B cell (primary cell): ENCODE measurements at regions not wholly inside any gene's neighbourhood (a gene's known extent, or its start where the extent isn't known, plus 50 kb on each side); places are given as distances from the start of the nearest gene placed in this dataset.

Experiments
- ATAC-seq: fragments of 200-7000 bp; cut with Tn5 transposase; one replicate; pipeline ENCODE4 v1.10.0; 2021; ENCODE audit warnings: low read depth, mild to moderate bottlenecking, moderate number of reproducible peaks, moderate library complexity
- CTCF ChIA-PET: fragments of 350-600 bp; sonication (Branson Sonifier 250); formaldehyde crosslinking; loops from one replicate; lab custom pipeline; 2021; ENCODE audit warnings: antibody characterized with exemption, inconsistent platforms; lab: Charles Lee
- POLR2A ChIA-PET: fragments of 350-600 bp; sonication (Branson Sonifier 250); formaldehyde crosslinking; loops from one replicate; lab custom pipeline; 2021; ENCODE audit warnings: antibody characterized with exemption; lab: Charles Lee
- DNase-seq: peaks from one replicate; pipeline ENCODE4 v3.0.0; 2013
- H2AFZ ChIP-seq: 2 replicates; pipeline ENCODE4 v1.6.1; 2012; ENCODE audit warnings: mild to moderate bottlenecking, low read depth, low read length; ENCODE audit not compliant: insufficient read depth, poor library complexity, severe bottlenecking
- H3K27ac ChIP-seq, 2 donors: 1 replicate in 1 of 2; 2 replicates in 1 of 2; pipeline ENCODE4 v1.5.1; 2012 to 2013; ENCODE audit warnings: low read length in 2 of 2, mild to moderate bottlenecking in 2 of 2, moderate library complexity in 1 of 2
- H3K27me3 ChIP-seq, 4 experiments: fragments of 200-600 bp in 1 of 4; sonication (generic) in 1 of 4; replicated peaks in 1 of 4; 1 replicate in 2 of 4; 2 replicates in 2 of 4; pipeline versions ENCODE4 v1.6.1 to v1.7.0; 2013 to 2016; ENCODE audit warnings: low read length in 3 of 4, mild to moderate bottlenecking in 2 of 4, mixed read lengths in 1 of 4, moderate library complexity in 1 of 4; ENCODE audit not compliant: insufficient read depth in 4 of 4, control insufficient read depth in 3 of 4; ENCODE audit errors: control extremely low read depth in 1 of 4
- H3K36me3 ChIP-seq, 2 experiments: replicated peaks in 1 of 2; 1 replicate in 1 of 2; 2 replicates in 1 of 2; pipeline versions ENCODE4 v1.6.1 to v1.7.1; 2013; ENCODE audit warnings: low read length in 1 of 2; ENCODE audit not compliant: insufficient read depth in 2 of 2, control insufficient read depth in 1 of 2; ENCODE audit errors: control extremely low read depth in 1 of 2, extremely low read depth in 1 of 2
- H3K4me1 ChIP-seq, 2 donors: fragments of 200-600 bp in 1 of 2; sonication (generic) in 1 of 2; 1 replicate in 1 of 2; 2 replicates in 1 of 2; pipeline versions ENCODE4 v1.5.1 to v1.6.1; 2013 to 2017; ENCODE audit warnings: low read length in 2 of 2; ENCODE audit not compliant: control insufficient read depth in 2 of 2, insufficient read depth in 2 of 2
- H3K4me2 ChIP-seq: replicated peaks from 2 replicates; pipeline ENCODE3; 2012; ENCODE audit warnings: mild to moderate bottlenecking, low read depth, low read length; ENCODE audit not compliant: poor library complexity, severe bottlenecking
- H3K4me3 ChIP-seq, 5 experiments: fragments of 200-600 bp in 1 of 5; sonication (generic) in 1 of 5; 1 replicate in 3 of 5; 2 replicates in 2 of 5; pipeline versions ENCODE4 v1.5.1 to v1.7.0; 2011 to 2016; ENCODE audit warnings: low read length in 4 of 5, mild to moderate bottlenecking in 4 of 5, low read depth in 2 of 5, control low read depth in 1 of 5, moderate library complexity in 1 of 5; ENCODE audit not compliant: insufficient read depth in 1 of 5; ENCODE audit errors: control extremely low read depth in 1 of 5, extremely low read depth in 1 of 5
- H3K79me2 ChIP-seq: fragments of 200-600 bp; sonication (generic); one replicate; pipeline ENCODE4 v1.6.0; 2016; ENCODE audit warnings: low read length; ENCODE audit not compliant: control insufficient read depth, insufficient read depth
- H3K9ac ChIP-seq: fragments of 200-600 bp; sonication (generic); 2 replicates; pipeline ENCODE4 v1.6.1; 2017; ENCODE audit warnings: mild to moderate bottlenecking, low read length, moderate library complexity
- H3K9me3 ChIP-seq, 3 donors: one replicate each; pipeline versions ENCODE4 v1.6.1 to v1.7.1; 2013; ENCODE audit warnings: low read length in 2 of 3; ENCODE audit not compliant: control insufficient read depth in 2 of 3, insufficient read depth in 1 of 3; ENCODE audit errors: control extremely low read depth in 1 of 3
- H4K20me1 ChIP-seq: 2 replicates; pipeline ENCODE4 v1.6.0; 2012; ENCODE audit warnings: mild to moderate bottlenecking, low read length; ENCODE audit not compliant: insufficient read depth, control insufficient read depth, poor library complexity, severe bottlenecking
- H3K27ac Mint-ChIP-seq: one replicate; pipeline ENCODE4 v1.8.0; 2021; ENCODE audit warnings: mixed read lengths
- H3K27me3 Mint-ChIP-seq: one replicate; pipeline ENCODE4 v1.8.0; 2021; ENCODE audit warnings: mixed read lengths
- H3K4me1 Mint-ChIP-seq: one replicate; pipeline ENCODE4 v1.8.0; 2021; ENCODE audit warnings: mixed read lengths
- H3K4me3 Mint-ChIP-seq: one replicate; pipeline ENCODE4 v1.8.0; 2021; ENCODE audit warnings: mixed read lengths
- H3K9me3 Mint-ChIP-seq: one replicate; pipeline ENCODE4 v1.8.0; 2022; ENCODE audit warnings: mixed read lengths; ENCODE audit not compliant: insufficient read depth
- EZH2 ChIP-seq: IDR thresholded peaks from 2 replicates; pipeline ENCODE4 v1.6.1; 2012; ENCODE audit warnings: borderline replicate concordance, low read depth, mild to moderate bottlenecking, moderate library complexity, low read length; ENCODE audit not compliant: insufficient read depth, poor library complexity, severe bottlenecking
- WGBS: methylation state at CpG from one replicate; pipeline ENCODE4 v1.1.5; 2013; ENCODE audit warnings: missing lambda C conversion rate; ENCODE audit not compliant: insufficient coverage; 5-methylcytosine and 5-hydroxymethylcytosine counted together
- intact Hi-C: fragments of 100-400 bp; cut with micrococcal nuclease; formaldehyde crosslinking; loops from one replicate; pipeline ENCODE4 v1.10.0; 2022
- TF ChIP-seq, protein P1 (sequence below): fragments of 200-600 bp; IDR thresholded peaks from one replicate; pipeline ENCODE4 v1.8.0; 2022; ENCODE audit warnings: antibody characterized with exemption, mild to moderate bottlenecking

DNA sequence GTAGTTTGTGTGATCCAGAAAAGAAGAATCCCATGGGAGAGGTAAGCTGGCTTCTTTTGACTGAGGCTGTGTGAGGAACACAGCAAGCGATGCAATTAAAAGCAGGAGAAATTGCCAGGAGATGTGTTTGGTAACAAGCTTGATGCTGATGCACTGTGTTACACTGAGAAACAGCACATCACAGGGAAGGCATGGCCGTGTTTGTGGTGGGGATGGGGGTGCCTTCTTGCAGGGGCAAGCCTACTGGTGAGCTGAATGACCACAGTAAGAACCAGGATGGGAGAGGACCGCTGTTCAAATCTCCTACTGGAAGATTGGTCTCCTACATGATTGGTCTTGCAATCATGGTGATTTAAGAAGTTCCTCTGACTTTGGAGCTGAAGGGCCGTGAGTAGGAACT, 477.7 kb upstream of the HS6ST1 start:
- Histone ChIP-seq H3K9me3 (peaks cover 0 to 4% (median 0%) of the 10 kb centered on the region in 3 donors), H3K27ac (no peak overlapping the region), H3K9ac (no peak overlapping the region), H4K20me1 (no peaks in the 10 kb centered on the region), H2AFZ (no peak overlapping the region), H3K27me3 (no peaks in the 10 kb centered on the region), H3K4me1 (no peaks in the 10 kb centered on the region), H3K36me3 (no peaks in the 10 kb centered on the region), H3K4me2 (no peak overlapping the region), H3K79me2 (no peaks in the 10 kb centered on the region), H3K4me3 (no peak overlapping the region)
- Mint-ChIP-seq H3K27me3 (no peaks in the 10 kb centered on the region), H3K27ac (no peak overlapping the region), H3K9me3 (no peaks in the 10 kb centered on the region), H3K4me3 (no peak overlapping the region), H3K4me1 (no peaks in the 10 kb centered on the region)
- TF ChIP-seq, protein P1, sequence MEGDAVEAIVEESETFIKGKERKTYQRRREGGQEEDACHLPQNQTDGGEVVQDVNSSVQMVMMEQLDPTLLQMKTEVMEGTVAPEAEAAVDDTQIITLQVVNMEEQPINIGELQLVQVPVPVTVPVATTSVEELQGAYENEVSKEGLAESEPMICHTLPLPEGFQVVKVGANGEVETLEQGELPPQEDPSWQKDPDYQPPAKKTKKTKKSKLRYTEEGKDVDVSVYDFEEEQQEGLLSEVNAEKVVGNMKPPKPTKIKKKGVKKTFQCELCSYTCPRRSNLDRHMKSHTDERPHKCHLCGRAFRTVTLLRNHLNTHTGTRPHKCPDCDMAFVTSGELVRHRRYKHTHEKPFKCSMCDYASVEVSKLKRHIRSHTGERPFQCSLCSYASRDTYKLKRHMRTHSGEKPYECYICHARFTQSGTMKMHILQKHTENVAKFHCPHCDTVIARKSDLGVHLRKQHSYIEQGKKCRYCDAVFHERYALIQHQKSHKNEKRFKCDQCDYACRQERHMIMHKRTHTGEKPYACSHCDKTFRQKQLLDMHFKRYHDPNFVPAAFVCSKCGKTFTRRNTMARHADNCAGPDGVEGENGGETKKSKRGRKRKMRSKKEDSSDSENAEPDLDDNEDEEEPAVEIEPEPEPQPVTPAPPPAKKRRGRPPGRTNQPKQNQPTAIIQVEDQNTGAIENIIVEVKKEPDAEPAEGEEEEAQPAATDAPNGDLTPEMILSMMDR: no peak
- no peak for TF ChIP-seq EZH2
- WGBS: 76% methylated on average over 4 of the region's 4 CpGs
- DNase-seq: no peak
- POLR2A ChIA-PET: no interaction called here
- intact Hi-C loops: no loop called here
- no peak for ATAC-seq
- CTCF ChIA-PET: no interaction called here

DNA sequence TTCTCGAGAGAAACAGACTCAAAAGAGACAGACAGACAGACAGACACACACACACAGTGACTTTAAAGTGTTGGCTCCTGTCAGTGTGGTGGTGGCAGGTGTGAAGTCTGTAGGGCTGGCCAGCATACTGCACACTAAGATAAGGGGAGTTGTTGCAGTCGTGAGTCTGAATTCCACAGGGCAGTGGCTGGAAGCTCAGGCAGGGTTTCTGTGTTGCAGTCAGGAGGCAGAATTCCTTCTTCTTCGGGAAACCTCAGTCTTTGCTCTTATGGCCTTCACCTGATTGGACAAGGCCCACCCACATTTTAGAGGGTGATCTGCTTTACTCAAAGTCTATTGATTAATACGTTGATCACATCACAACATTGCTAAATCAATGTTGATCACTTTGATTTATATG, 478.4 kb upstream of the HS6ST1 start:
- Histone ChIP-seq H3K4me3 (no peak overlapping the region), H3K4me1 (no peaks in the 10 kb centered on the region), H4K20me1 (no peaks in the 10 kb centered on the region), H3K9ac (no peak overlapping the region), H3K36me3 (no peaks in the 10 kb centered on the region), H3K79me2 (no peaks in the 10 kb centered on the region), H3K4me2 (no peak overlapping the region), H3K27me3 (no peaks in the 10 kb centered on the region), H2AFZ (no peak overlapping the region), H3K9me3 (peaks cover 0 to under 1% (median 0%) of the 10 kb centered on the region in 3 donors), H3K27ac (no peak overlapping the region)
- Mint-ChIP-seq H3K27ac (no peak overlapping the region), H3K27me3 (no peaks in the 10 kb centered on the region), H3K9me3 (no peaks in the 10 kb centered on the region), H3K4me1 (no peaks in the 10 kb centered on the region), H3K4me3 (no peak overlapping the region)
- TF ChIP-seq EZH2: no peak
- TF ChIP-seq, protein P1: no peak
- DNase-seq (no peak), ATAC-seq (no peak)
- intact Hi-C loops: no loop called here
- WGBS: 92% methylated on average over 3 of the region's 4 CpGs
- ChIA-PET POLR2A (no interaction called here), CTCF (no interaction called here)
